Lower leg skin (tissue), 3 donors: ENCODE measurements at regions not wholly inside any gene's neighbourhood (a gene's known extent, or its start where the extent isn't known, plus 50 kb on each side); places are given as distances from the start of the nearest gene placed in this dataset.

Experiments used
- CTCF ChIP-seq, 3 donors: fragments of 450-650 bp; IDR thresholded peaks; one replicate each; pipeline ENCODE4 v1.5.1; 2016; ENCODE audit warnings: antibody characterized with exemption in 3 of 3, mild to moderate bottlenecking in 3 of 3, moderate library complexity in 2 of 3
- POLR2A ChIP-seq, 2 donors: fragments of 450-650 bp; IDR thresholded peaks; one replicate each; pipeline ENCODE4 v1.6.1; 2016 to 2017; ENCODE audit warnings: antibody characterized with exemption in 2 of 2, mild to moderate bottlenecking in 1 of 2, moderate library complexity in 1 of 2

- TF ChIP-seq CTCF (IDR thresholded peaks at IDR 0.05) (no peak), POLR2A (IDR thresholded peaks at IDR 0.05) (no peak)
Observed at GRCh38 chr7:119197172-119197876, 972.8 kb downstream of the ANKRD7 start.
